Colon (tissue), 2 donors: ENCODE measurements at regions not wholly inside any gene's neighbourhood (a gene's known extent, or its start where the extent isn't known, plus 50 kb on each side); places are given as distances from the start of the nearest gene placed in this dataset.

Experiments
- FAIRE-seq: peaks from 2 replicates; lab custom pipeline; 2012; peaks lifted over from hg19 to GRCh38; lab: Jason Lieb, UNC
- donor health status: control.
- donor health status: control.

DNA sequence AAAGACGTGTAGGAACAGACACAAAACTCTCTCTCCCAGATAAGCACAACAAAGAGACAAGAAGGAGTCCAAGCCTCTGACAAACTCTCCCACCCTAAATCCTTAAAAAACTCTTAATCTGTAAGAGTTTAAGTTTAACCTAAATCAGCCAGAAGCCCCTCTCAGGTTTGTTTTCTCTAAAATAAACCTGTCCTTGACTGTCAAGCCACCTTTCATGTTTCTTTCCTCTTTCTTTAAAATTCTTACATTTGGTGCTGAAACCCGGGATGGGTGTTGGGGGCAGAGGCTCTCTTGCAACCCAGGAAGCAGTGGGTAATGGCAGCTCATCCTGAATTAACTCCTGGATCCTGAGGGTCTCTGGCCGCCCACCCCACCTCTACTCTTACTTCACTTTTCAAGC lies 107.8 kb upstream of the TENT5D start:
- FAIRE-seq, result no peak

DNA sequence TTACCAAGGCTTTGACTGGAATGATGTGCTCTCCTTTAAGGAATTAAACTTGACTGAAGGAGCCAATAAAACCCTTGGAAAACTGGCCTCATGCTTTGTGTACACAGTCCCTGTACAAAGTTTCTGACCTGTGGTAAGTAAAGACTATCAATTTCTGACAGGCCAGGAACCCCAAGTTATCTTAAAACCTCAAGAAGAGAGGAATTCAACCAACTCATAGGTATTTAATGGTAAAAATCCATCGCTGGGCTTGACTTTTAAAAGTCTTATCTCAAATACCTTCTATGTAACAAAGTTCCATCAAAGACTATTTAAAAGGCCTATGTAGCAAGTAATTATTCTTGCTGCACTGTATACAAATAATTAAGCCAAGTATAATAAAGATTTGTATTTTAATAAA lies 103.7 kb upstream of the TENT5D start:
- FAIRE-seq, result no peak

DNA sequence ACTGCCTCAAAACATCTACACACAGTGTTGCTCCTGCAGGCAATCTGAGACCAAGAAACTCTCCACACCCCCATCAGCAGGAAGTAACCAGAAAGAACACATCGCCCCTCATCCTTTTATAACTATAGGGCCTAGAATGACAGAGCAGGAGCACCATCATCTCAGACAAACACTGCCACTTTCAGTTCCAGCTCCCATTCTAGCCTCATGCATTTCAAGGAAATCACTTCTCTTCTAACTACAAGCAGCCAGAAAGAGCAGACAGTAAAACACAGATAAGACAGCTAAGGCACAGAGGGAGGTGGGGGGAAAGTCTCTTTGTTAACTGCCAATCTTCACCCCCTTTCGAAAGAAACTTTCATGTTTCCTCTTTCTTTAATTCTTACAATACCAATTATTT lies 102.6 kb upstream of the TENT5D start:
- FAIRE-seq, result no peak

DNA sequence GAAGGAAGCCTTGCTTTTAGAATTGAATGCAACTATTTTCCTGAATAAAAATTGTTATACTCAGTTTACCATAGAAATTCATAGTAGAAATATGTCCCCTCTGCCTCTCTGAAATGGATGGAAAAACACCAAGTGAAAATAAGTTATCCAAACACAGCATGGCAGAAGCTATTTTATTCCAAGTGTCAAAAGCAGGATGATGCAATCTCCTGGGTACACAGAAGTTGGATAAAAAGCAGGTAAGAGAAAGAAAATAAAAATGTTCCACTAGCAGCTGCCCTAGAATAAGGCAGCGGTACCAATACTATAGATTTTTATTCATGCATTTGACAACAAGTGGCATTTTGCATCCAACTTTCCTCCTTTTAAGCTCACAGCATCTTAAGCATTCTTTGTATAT lies 89.0 kb upstream of the TENT5D start:
- no peak for FAIRE-seq

DNA sequence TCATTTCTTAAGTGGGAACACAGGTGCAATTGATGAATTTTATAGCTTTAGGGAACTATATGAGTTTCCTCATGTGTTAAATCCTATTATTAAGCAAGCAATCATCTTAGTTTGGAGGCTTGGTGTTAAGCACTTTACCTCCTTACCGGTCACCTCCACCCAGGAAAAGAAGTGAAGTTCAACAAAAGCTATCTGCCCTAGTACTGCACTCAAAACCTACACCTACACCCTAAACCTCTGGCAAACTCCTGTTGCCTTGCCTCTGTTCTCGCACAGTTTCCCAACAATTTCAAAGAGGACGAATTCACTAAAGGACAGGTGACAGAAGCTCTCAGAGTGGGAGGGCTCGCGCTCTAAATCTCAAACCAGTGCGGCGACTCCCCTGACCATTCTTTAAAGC lies 85.7 kb upstream of the TENT5D start:
- no peak for FAIRE-seq

DNA sequence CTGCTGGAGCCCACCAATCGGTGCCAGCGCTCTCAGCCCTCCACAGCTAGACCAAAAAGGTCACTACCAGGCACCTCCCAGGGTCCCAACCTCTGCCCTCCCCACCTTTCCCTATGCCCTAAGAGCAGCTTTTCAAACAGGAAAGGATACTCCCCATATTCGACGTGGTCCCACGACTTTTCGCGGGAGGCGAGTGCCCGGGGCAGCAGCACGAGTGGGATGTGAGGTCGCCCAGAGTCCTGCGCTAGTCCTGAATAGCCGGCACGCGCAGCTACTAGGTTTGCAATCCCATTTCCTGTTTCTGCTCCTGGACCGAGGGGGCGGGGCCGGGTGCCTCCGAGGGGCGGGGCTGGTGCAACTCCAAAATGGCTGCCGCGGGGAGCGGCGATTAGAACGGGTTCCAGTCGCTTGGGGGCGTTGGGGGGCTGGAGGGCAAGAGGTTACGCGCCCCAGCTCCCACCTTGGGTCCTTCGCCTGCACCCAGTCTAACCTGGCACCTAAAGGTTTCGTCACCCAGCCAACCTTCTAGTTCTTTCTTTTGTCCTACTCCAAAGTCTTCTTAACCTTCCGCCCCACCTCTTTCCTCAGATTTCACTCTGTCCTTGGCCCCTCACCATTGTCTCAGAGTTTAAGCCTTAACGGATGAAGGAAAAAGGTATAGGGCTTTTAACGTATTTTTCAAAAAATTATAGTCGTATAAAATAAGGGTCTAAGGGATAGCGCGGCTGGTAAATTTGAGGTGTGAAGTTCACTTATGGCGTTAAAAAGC lies 85.0 kb upstream of the TENT5D start:
- FAIRE-seq, result no peak

DNA sequence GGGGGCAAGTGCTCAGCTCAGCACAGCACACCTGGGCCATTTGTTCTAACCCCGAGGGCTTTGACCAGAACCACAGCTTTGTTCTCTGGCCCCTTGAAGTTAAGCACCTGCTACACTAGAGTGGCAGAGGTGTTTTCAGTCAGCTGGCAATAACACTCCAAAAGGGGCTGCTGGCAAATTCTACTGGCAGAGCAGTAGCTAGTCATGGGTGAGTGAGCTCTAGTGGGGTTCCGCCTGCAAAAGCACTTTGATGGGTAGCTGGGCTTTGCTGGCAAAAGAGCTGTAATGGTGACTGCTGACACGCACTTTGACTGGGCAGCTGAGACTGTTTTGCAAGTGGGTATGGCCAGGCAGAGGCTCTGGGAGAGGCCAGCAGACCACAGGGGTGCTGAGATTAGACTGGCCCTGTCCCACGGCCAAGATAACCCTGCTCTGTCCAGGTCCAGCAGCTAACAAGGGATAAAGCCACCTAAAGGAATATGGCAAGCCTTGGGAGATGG lies 65.2 kb upstream of the TENT5D start:
- no peak for FAIRE-seq
